HL-60 (cell line): ENCODE measurements at regions not wholly inside any gene's neighbourhood (a gene's known extent, or its start where the extent isn't known, plus 50 kb on each side); places are given as distances from the start of the nearest gene placed in this dataset.

Experiments used
- CTCF ChIP-seq: IDR thresholded peaks from one replicate; pipeline ENCODE4 v1.5.1; 2011; ENCODE audit warnings: low read length, control low read depth, inconsistent platforms; ENCODE audit not compliant: insufficient read depth
- POLR2AphosphoS5 ChIP-seq: IDR thresholded peaks from 2 replicates; pipeline ENCODE4 v1.6.1; 2012; ENCODE audit warnings: low read depth
- TF ChIP-seq, protein P1 (sequence below): IDR thresholded peaks from 2 replicates; pipeline ENCODE4 v1.6.1; 2012; ENCODE audit warnings: low read depth; ENCODE audit not compliant: insufficient replicate concordance

GRCh38 chr12:118778077-118778476 is 203.3 kb upstream of the SRRM4 start:
- TF ChIP-seq, protein P1, sequence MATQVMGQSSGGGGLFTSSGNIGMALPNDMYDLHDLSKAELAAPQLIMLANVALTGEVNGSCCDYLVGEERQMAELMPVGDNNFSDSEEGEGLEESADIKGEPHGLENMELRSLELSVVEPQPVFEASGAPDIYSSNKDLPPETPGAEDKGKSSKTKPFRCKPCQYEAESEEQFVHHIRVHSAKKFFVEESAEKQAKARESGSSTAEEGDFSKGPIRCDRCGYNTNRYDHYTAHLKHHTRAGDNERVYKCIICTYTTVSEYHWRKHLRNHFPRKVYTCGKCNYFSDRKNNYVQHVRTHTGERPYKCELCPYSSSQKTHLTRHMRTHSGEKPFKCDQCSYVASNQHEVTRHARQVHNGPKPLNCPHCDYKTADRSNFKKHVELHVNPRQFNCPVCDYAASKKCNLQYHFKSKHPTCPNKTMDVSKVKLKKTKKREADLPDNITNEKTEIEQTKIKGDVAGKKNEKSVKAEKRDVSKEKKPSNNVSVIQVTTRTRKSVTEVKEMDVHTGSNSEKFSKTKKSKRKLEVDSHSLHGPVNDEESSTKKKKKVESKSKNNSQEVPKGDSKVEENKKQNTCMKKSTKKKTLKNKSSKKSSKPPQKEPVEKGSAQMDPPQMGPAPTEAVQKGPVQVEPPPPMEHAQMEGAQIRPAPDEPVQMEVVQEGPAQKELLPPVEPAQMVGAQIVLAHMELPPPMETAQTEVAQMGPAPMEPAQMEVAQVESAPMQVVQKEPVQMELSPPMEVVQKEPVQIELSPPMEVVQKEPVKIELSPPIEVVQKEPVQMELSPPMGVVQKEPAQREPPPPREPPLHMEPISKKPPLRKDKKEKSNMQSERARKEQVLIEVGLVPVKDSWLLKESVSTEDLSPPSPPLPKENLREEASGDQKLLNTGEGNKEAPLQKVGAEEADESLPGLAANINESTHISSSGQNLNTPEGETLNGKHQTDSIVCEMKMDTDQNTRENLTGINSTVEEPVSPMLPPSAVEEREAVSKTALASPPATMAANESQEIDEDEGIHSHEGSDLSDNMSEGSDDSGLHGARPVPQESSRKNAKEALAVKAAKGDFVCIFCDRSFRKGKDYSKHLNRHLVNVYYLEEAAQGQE = no peak
- no peak for TF ChIP-seq CTCF
- no peak for TF ChIP-seq POLR2AphosphoS5
